Astrocyte (in vitro differentiated cells and primary cell): ENCODE measurements at regions not wholly inside any gene's neighbourhood (a gene's known extent, or its start where the extent isn't known, plus 50 kb on each side); places are given as distances from the start of the nearest gene placed in this dataset.

Source experiments
- EZH2 ChIP-seq: IDR thresholded peaks from 2 replicates; pipeline ENCODE4 v1.6.1; 2012; ENCODE audit warnings: mild to moderate bottlenecking, low read length, inconsistent platforms; ENCODE audit not compliant: insufficient read depth
- TF ChIP-seq, protein P1 (sequence below): IDR thresholded peaks from 2 replicates; pipeline ENCODE4 v1.5.1; 2011; ENCODE audit warnings: low read depth, mild to moderate bottlenecking, inconsistent platforms, low read length, moderate library complexity; ENCODE audit not compliant: insufficient read depth

DNA sequence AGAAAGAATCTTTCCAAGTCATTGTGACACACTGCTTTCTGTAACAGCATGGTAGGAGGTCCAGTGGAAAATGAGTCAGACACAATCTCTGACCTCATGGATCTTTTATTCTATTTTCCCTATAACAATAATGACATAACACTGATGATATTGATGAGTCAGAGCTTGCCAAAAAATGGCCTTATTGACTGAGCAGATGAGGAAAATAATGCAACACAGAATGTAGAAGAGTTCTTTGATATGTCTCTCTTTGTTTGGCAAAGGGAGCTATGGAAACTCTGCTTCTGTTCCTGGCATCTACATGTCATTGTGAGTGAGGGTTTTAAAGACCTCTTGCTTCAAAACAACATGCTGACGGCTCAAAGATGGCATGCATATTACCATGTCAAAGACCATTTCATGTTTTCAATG lies 443.1 kb upstream of the ZNF608 start:
- no peak for TF ChIP-seq EZH2
- TF ChIP-seq, protein P1, sequence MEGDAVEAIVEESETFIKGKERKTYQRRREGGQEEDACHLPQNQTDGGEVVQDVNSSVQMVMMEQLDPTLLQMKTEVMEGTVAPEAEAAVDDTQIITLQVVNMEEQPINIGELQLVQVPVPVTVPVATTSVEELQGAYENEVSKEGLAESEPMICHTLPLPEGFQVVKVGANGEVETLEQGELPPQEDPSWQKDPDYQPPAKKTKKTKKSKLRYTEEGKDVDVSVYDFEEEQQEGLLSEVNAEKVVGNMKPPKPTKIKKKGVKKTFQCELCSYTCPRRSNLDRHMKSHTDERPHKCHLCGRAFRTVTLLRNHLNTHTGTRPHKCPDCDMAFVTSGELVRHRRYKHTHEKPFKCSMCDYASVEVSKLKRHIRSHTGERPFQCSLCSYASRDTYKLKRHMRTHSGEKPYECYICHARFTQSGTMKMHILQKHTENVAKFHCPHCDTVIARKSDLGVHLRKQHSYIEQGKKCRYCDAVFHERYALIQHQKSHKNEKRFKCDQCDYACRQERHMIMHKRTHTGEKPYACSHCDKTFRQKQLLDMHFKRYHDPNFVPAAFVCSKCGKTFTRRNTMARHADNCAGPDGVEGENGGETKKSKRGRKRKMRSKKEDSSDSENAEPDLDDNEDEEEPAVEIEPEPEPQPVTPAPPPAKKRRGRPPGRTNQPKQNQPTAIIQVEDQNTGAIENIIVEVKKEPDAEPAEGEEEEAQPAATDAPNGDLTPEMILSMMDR, result no peak
